ENCODE measurements at regions not wholly inside any gene's neighbourhood (a gene's known extent, or its start where the extent isn't known, plus 50 kb on each side); places are given as distances from the start of the nearest gene placed in this dataset.
A peak's percentile ranks its signal among the peaks of the same experiment; 100 is the strongest.

GRCh38 chr16:73531021-73531420 is 483.1 kb upstream of the ZFHX3 start:
- H3K27ac ChIP-seq (ENCODE audit: insufficient read depth in 1 of 2, low read depth in 1 of 2, low read length in 2 of 2, poor library complexity in 1 of 2, severe bottlenecking in 2 of 2) = no peak overlapping the region
- no peaks in the 10 kb centered on the region for H3K36me3 ChIP-seq (ENCODE audit: control insufficient read depth in 4 of 4, insufficient read depth in 4 of 4, low read length in 3 of 4)
- H3K4me3 ChIP-seq (ENCODE audit: control insufficient read depth in 1 of 7, extremely low read depth in 1 of 7, insufficient read depth in 4 of 7, low read depth in 2 of 7, low read length in 6 of 7) = no peak overlapping the region
- H3K27me3 ChIP-seq (replicated peaks in 2 of 5; ENCODE audit: control insufficient read depth in 4 of 5, insufficient read depth in 5 of 5, low read length in 4 of 5) = peaks cover 0 to 5% (median 3%) of the 10 kb centered on the region in 5 experiments
- no peaks in the 10 kb centered on the region for H3K9me3 ChIP-seq (ENCODE audit: control extremely low read depth in 1 of 5, control insufficient read depth in 4 of 5, insufficient read depth in 2 of 5, low read depth in 1 of 5, low read length in 4 of 5)
- 90% methylated on average over 2 of the region's 3 CpGs for WGBS (ENCODE audit: insufficient coverage)
- POLR2A ChIA-PET = no interaction called here
- no peaks in the 10 kb centered on the region for H3K4me1 ChIP-seq (ENCODE audit: control extremely low read depth in 1 of 4, control insufficient read depth in 4 of 4, insufficient read depth in 4 of 4, low read length in 3 of 4)
- no peak for DNase-seq
- CTCF ChIA-PET = no interaction called here

- 100% methylated on average over 1 of the region's 1 CpG for WGBS (ENCODE audit: insufficient coverage)
- POLR2A ChIA-PET = no interaction called here
Measured at GRCh38 chr16:73530529-73530928, 482.6 kb upstream of the ZFHX3 start.

GRCh38 chr16:73529303-73530012 is 481.5 kb upstream of the ZFHX3 start:
- no peak overlapping the region for H3K4me3 ChIP-seq (ENCODE audit: control insufficient read depth in 1 of 7, extremely low read depth in 1 of 7, insufficient read depth in 4 of 7, low read depth in 2 of 7, low read length in 6 of 7)
- ChIA-PET POLR2A (no interaction called here), CTCF (interaction anchor here (1.7 kb wide), 1 partner anchor 8 kb away, joined by 3 read pairs; no protein-coding TSS in a partner anchor)
- WGBS (ENCODE audit: insufficient coverage) = 94% methylated on average over 9 of the region's 11 CpGs
- peaks cover 0 to 5% (median 3%) of the 10 kb centered on the region in 5 experiments for H3K27me3 ChIP-seq (replicated peaks in 2 of 5; ENCODE audit: control insufficient read depth in 4 of 5, insufficient read depth in 5 of 5, low read length in 4 of 5)
- DNase-seq = no peak
- no peaks in the 10 kb centered on the region for H3K36me3 ChIP-seq (ENCODE audit: control insufficient read depth in 4 of 4, insufficient read depth in 4 of 4, low read length in 3 of 4)
- no peaks in the 10 kb centered on the region for H3K9me3 ChIP-seq (ENCODE audit: control extremely low read depth in 1 of 5, control insufficient read depth in 4 of 5, insufficient read depth in 2 of 5, low read depth in 1 of 5, low read length in 4 of 5)
- no peaks in the 10 kb centered on the region for H3K4me1 ChIP-seq (ENCODE audit: control extremely low read depth in 1 of 4, control insufficient read depth in 4 of 4, insufficient read depth in 4 of 4, low read length in 3 of 4)
- H3K27ac ChIP-seq (ENCODE audit: insufficient read depth in 1 of 2, low read depth in 1 of 2, low read length in 2 of 2, poor library complexity in 1 of 2, severe bottlenecking in 2 of 2) = no peak overlapping the region

More at GRCh38 chr16:73530529-73530928, 482.6 kb upstream of the ZFHX3 start:
- CTCF ChIA-PET = no interaction called here
- no peak overlapping the region for H3K4me3 ChIP-seq (ENCODE audit: control insufficient read depth in 1 of 7, extremely low read depth in 1 of 7, insufficient read depth in 4 of 7, low read depth in 2 of 7, low read length in 6 of 7)
- no peak for DNase-seq
- no peaks in the 10 kb centered on the region for H3K36me3 ChIP-seq (ENCODE audit: control insufficient read depth in 4 of 4, insufficient read depth in 4 of 4, low read length in 3 of 4)
- H3K4me1 ChIP-seq (ENCODE audit: control extremely low read depth in 1 of 4, control insufficient read depth in 4 of 4, insufficient read depth in 4 of 4, low read length in 3 of 4) = no peaks in the 10 kb centered on the region
- H3K27me3 ChIP-seq (replicated peaks in 2 of 5; ENCODE audit: control insufficient read depth in 4 of 5, insufficient read depth in 5 of 5, low read length in 4 of 5) = peaks cover 0 to 5% (median 3%) of the 10 kb centered on the region in 5 experiments
- no peak overlapping the region for H3K27ac ChIP-seq (ENCODE audit: insufficient read depth in 1 of 2, low read depth in 1 of 2, low read length in 2 of 2, poor library complexity in 1 of 2, severe bottlenecking in 2 of 2)
- no peaks in the 10 kb centered on the region for H3K9me3 ChIP-seq (ENCODE audit: control extremely low read depth in 1 of 5, control insufficient read depth in 4 of 5, insufficient read depth in 2 of 5, low read depth in 1 of 5, low read length in 4 of 5)

- ChIA-PET POLR2A (no interaction called here), CTCF (no interaction called here)
- H3K36me3 ChIP-seq (ENCODE audit: control insufficient read depth in 4 of 4, insufficient read depth in 4 of 4, low read length in 3 of 4) = no peaks in the 10 kb centered on the region
- H3K27ac ChIP-seq (ENCODE audit: insufficient read depth in 1 of 2, low read depth in 1 of 2, low read length in 2 of 2, poor library complexity in 1 of 2, severe bottlenecking in 2 of 2) = no peak overlapping the region
- peaks cover 0 to 3% (median 2%) of the 10 kb centered on the region in 5 experiments for H3K27me3 ChIP-seq (replicated peaks in 2 of 5; ENCODE audit: control insufficient read depth in 4 of 5, insufficient read depth in 5 of 5, low read length in 4 of 5)
- WGBS (ENCODE audit: insufficient coverage) = 100% methylated on average over 1 of the region's 4 CpGs
- H3K4me1 ChIP-seq (ENCODE audit: control extremely low read depth in 1 of 4, control insufficient read depth in 4 of 4, insufficient read depth in 4 of 4, low read length in 3 of 4) = no peaks in the 10 kb centered on the region
- no peak overlapping the region for H3K4me3 ChIP-seq (ENCODE audit: control insufficient read depth in 1 of 7, extremely low read depth in 1 of 7, insufficient read depth in 4 of 7, low read depth in 2 of 7, low read length in 6 of 7)
- H3K9me3 ChIP-seq (ENCODE audit: control extremely low read depth in 1 of 5, control insufficient read depth in 4 of 5, insufficient read depth in 2 of 5, low read depth in 1 of 5, low read length in 4 of 5) = no peaks in the 10 kb centered on the region
- DNase-seq = peak; percentile 2 to 19 (median 15)
Measured at GRCh38 chr16:73527187-73527586, 479.3 kb upstream of the ZFHX3 start.

GRCh38 chr16:73526011-73526804 is 478.3 kb upstream of the ZFHX3 start:
- WGBS (ENCODE audit: insufficient coverage) = 98% methylated on average over 10 of the region's 13 CpGs
- Histone ChIP-seq H3K27me3 (replicated peaks in 2 of 5; ENCODE audit: control insufficient read depth in 4 of 5, insufficient read depth in 5 of 5, low read length in 4 of 5) (peaks cover 0 to 3% (median 2%) of the 10 kb centered on the region in 5 experiments), H3K27ac (ENCODE audit: insufficient read depth in 1 of 2, low read depth in 1 of 2, low read length in 2 of 2, poor library complexity in 1 of 2, severe bottlenecking in 2 of 2) (no peak overlapping the region), H3K4me3 (ENCODE audit: control insufficient read depth in 1 of 7, extremely low read depth in 1 of 7, insufficient read depth in 4 of 7, low read depth in 2 of 7, low read length in 6 of 7) (no peak overlapping the region), H3K36me3 (ENCODE audit: control insufficient read depth in 4 of 4, insufficient read depth in 4 of 4, low read length in 3 of 4) (no peaks in the 10 kb centered on the region), H3K4me1 (ENCODE audit: control extremely low read depth in 1 of 4, control insufficient read depth in 4 of 4, insufficient read depth in 4 of 4, low read length in 3 of 4) (no peaks in the 10 kb centered on the region), H3K9me3 (ENCODE audit: control extremely low read depth in 1 of 5, control insufficient read depth in 4 of 5, insufficient read depth in 2 of 5, low read depth in 1 of 5, low read length in 4 of 5) (no peaks in the 10 kb centered on the region)
- CTCF ChIA-PET = interaction anchor here (1.0 kb wide), 1 partner anchor 10 kb away, joined by 3 read pairs; no protein-coding TSS in a partner anchor
- POLR2A ChIA-PET = no interaction called here
- no peak for DNase-seq

- H3K4me3 ChIP-seq (ENCODE audit: control insufficient read depth in 1 of 7, extremely low read depth in 1 of 7, insufficient read depth in 4 of 7, low read depth in 2 of 7, low read length in 6 of 7) = no peak overlapping the region
Measured at GRCh38 chr16:73523209-73523608, 475.3 kb upstream of the ZFHX3 start.

GRCh38 chr16:73521499-73521898 is 473.6 kb upstream of the ZFHX3 start:
- H3K36me3 ChIP-seq (ENCODE audit: control insufficient read depth in 4 of 4, insufficient read depth in 4 of 4, low read length in 3 of 4) = no peaks in the 10 kb centered on the region
- no peaks in the 10 kb centered on the region for H3K9me3 ChIP-seq (ENCODE audit: control extremely low read depth in 1 of 5, control insufficient read depth in 4 of 5, insufficient read depth in 2 of 5, low read depth in 1 of 5, low read length in 4 of 5)
- no peak overlapping the region for H3K27ac ChIP-seq (ENCODE audit: insufficient read depth in 1 of 2, low read depth in 1 of 2, low read length in 2 of 2, poor library complexity in 1 of 2, severe bottlenecking in 2 of 2)
- peaks cover 0 to 5% (median 1%) of the 10 kb centered on the region in 5 experiments for H3K27me3 ChIP-seq (replicated peaks in 2 of 5; ENCODE audit: control insufficient read depth in 4 of 5, insufficient read depth in 5 of 5, low read length in 4 of 5)
- DNase-seq = no peak
- WGBS (ENCODE audit: insufficient coverage) = no CpG with 5 or more reads among the region's 4 CpGs
- POLR2A ChIA-PET = no interaction called here
- no peaks in the 10 kb centered on the region for H3K4me1 ChIP-seq (ENCODE audit: control extremely low read depth in 1 of 4, control insufficient read depth in 4 of 4, insufficient read depth in 4 of 4, low read length in 3 of 4)
- no peak overlapping the region for H3K4me3 ChIP-seq (ENCODE audit: control insufficient read depth in 1 of 7, extremely low read depth in 1 of 7, insufficient read depth in 4 of 7, low read depth in 2 of 7, low read length in 6 of 7)
- CTCF ChIA-PET = no interaction called here

More at GRCh38 chr16:73523209-73523608, 475.3 kb upstream of the ZFHX3 start:
- Histone ChIP-seq H3K4me1 (ENCODE audit: control extremely low read depth in 1 of 4, control insufficient read depth in 4 of 4, insufficient read depth in 4 of 4, low read length in 3 of 4) (no peaks in the 10 kb centered on the region), H3K36me3 (ENCODE audit: control insufficient read depth in 4 of 4, insufficient read depth in 4 of 4, low read length in 3 of 4) (no peaks in the 10 kb centered on the region), H3K9me3 (ENCODE audit: control extremely low read depth in 1 of 5, control insufficient read depth in 4 of 5, insufficient read depth in 2 of 5, low read depth in 1 of 5, low read length in 4 of 5) (no peaks in the 10 kb centered on the region), H3K27me3 (replicated peaks in 2 of 5; ENCODE audit: control insufficient read depth in 4 of 5, insufficient read depth in 5 of 5, low read length in 4 of 5) (peaks cover 0 to 5% (median 0%) of the 10 kb centered on the region in 5 experiments), H3K27ac (ENCODE audit: insufficient read depth in 1 of 2, low read depth in 1 of 2, low read length in 2 of 2, poor library complexity in 1 of 2, severe bottlenecking in 2 of 2) (no peak overlapping the region)
- POLR2A ChIA-PET = no interaction called here
- CTCF ChIA-PET = no interaction called here
- WGBS (ENCODE audit: insufficient coverage) = 90% methylated on average over 4 of the region's 4 CpGs
- no peak for DNase-seq

All from common myeloid progenitor, CD34-positive (primary cell).